CD4-positive, alpha-beta memory T cell (primary cell): ENCODE measurements at regions not wholly inside any gene's neighbourhood (a gene's known extent, or its start where the extent isn't known, plus 50 kb on each side); places are given as distances from the start of the nearest gene placed in this dataset.

ENCODE experiments used
- CTCF ChIA-PET: fragments of 350-600 bp; sonication (Branson Sonifier 250); formaldehyde crosslinking; loops from one replicate; lab custom pipeline; 2021; ENCODE audit warnings: inconsistent platforms; ENCODE audit not compliant: partially characterized antibody; lab: Charles Lee
- POLR2A ChIA-PET: fragments of 350-600 bp; sonication (Branson Sonifier 250); formaldehyde crosslinking; loops from one replicate; lab custom pipeline; 2021; ENCODE audit not compliant: partially characterized antibody; lab: Charles Lee
- DNase-seq, 5 donors: peaks; one replicate each; pipeline versions ENCODE4 v3.0.0 to v3.0.0-alpha.2; 2020 to 2022; ENCODE audit warnings: mixed read lengths in 1 of 5
- H3K27ac ChIP-seq: one replicate; pipeline ENCODE4 v1.7.0; 2013; ENCODE audit warnings: low read depth, low read length
- H3K27me3 ChIP-seq: 2 replicates; pipeline ENCODE4 v1.7.0; 2013; ENCODE audit warnings: mild to moderate bottlenecking, low read length, moderate library complexity; ENCODE audit not compliant: insufficient read depth
- H3K36me3 ChIP-seq: 2 replicates; pipeline ENCODE4 v1.7.0; 2013; ENCODE audit warnings: mild to moderate bottlenecking, low read length, moderate library complexity; ENCODE audit not compliant: insufficient read depth
- H3K4me1 ChIP-seq: 2 replicates; pipeline ENCODE4 v1.7.0; 2013; ENCODE audit warnings: mild to moderate bottlenecking, low read length, moderate library complexity; ENCODE audit not compliant: insufficient read depth
- H3K4me3 ChIP-seq, 2 donors: one replicate each; pipeline ENCODE4 v1.7.0; 2013; ENCODE audit warnings: low read length in 2 of 2, mild to moderate bottlenecking in 1 of 2
- H3K9me3 ChIP-seq, 2 donors: one replicate each; pipeline ENCODE4 v1.7.0; 2013; ENCODE audit warnings: low read length in 2 of 2, control low read depth in 1 of 2; ENCODE audit not compliant: control insufficient read depth in 1 of 2
- H3K27ac Mint-ChIP-seq, 7 donors: one replicate each; pipeline ENCODE4 v1.8.0; 2020 to 2021; ENCODE audit warnings: mixed read lengths in 7 of 7, mild to moderate bottlenecking in 6 of 7, inconsistent platforms in 3 of 7, moderate library complexity in 3 of 7
- H3K27me3 Mint-ChIP-seq, 2 donors: one replicate each; pipeline ENCODE4 v1.8.0; 2020 to 2021; ENCODE audit warnings: mixed read lengths in 2 of 2
- H3K36me3 Mint-ChIP-seq, 2 donors: one replicate each; pipeline ENCODE4 v1.8.0; 2020 to 2021; ENCODE audit warnings: mixed read lengths in 2 of 2, inconsistent platforms in 1 of 2, mild to moderate bottlenecking in 1 of 2
- H3K4me1 Mint-ChIP-seq, 4 donors: one replicate each; pipeline ENCODE4 v1.8.0; 2020 to 2021; ENCODE audit warnings: mixed read lengths in 4 of 4, mild to moderate bottlenecking in 1 of 4
- H3K4me3 Mint-ChIP-seq, 8 donors: one replicate each; pipeline ENCODE4 v1.8.0; 2020 to 2021; ENCODE audit warnings: mixed read lengths in 8 of 8, mild to moderate bottlenecking in 7 of 8, moderate library complexity in 6 of 8, inconsistent platforms in 3 of 8
- H3K9me3 Mint-ChIP-seq, 8 donors: one replicate each; pipeline ENCODE4 v1.8.0; 2020 to 2021; ENCODE audit warnings: mixed read lengths in 8 of 8, mild to moderate bottlenecking in 5 of 8, inconsistent platforms in 3 of 8, moderate library complexity in 1 of 8
- intact Hi-C: fragments of 100-400 bp; cut with micrococcal nuclease; formaldehyde crosslinking; loops from one replicate; pipeline ENCODE4 v1.15.1; 2023

DNA sequence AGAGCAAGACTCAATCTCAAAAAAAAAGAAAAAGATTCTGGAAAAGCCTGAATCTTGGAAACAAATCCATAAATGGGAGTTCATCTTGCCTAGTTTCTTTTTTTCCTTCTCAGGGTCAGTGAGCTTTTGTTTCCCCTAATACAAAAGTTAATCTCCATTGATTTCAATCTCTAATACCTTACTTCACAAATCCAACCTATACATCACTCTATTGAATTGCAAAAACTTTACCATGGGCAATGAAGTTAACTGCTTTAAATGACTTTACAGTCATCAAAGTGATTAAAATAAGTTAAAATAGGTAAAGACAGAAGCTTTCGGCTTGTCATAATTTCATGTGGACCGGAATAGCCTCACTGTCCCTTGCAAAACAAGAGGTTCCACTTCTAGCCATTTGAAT, 1012.7 kb upstream of the SEL1L start:
- intact Hi-C loops = no loop called here
- Histone ChIP-seq H3K4me1 (no peaks in the 10 kb centered on the region), H3K36me3 (no peaks in the 10 kb centered on the region), H3K27me3 (no peaks in the 10 kb centered on the region), H3K9me3 (no peaks in the 10 kb centered on the region), H3K4me3 (no peak overlapping the region), H3K27ac (no peak overlapping the region)
- Mint-ChIP-seq H3K27ac (no peak overlapping the region), H3K36me3 (no peaks in the 10 kb centered on the region), H3K4me1 (no peaks in the 10 kb centered on the region), H3K27me3 (no peaks in the 10 kb centered on the region), H3K4me3 (no peak overlapping the region), H3K9me3 (peaks cover 0 to 31% (median 14%) of the 10 kb centered on the region in 8 donors)
- no peak for DNase-seq
- ChIA-PET POLR2A (no interaction called here), CTCF (no interaction called here)

DNA sequence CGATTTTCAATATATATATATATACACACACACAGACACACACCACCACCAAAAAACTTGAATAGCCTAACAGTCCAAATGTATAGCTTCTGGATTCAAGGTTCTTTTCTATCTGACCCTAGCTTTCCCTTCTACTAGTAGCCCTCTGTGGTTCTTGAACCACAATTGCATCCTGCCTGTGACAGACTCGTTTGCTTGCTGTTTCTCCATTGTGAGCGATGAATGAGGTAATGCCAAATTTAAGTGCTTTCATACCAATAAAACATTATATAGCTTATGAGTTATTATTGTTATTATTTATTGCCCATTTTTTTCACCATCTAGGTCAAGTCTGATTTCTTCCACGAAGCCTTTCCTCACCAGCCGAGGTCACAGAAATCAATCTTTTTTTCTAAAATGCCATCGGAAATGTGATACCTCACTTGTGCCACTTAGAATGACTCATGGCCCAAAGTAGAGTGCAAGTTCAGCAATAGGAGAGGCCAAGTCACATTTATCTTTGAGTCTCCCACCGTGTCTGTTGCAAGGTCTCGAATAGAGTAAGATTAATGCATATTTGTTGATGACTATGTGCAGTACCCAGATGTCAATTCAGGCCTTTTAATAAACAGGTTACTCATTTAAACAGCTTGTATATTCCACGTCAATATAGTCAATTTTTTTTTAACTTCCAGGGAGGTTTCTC, 1015.8 kb upstream of the SEL1L start:
- no peaks in the 10 kb centered on the region for H3K27me3 Mint-ChIP-seq
- Histone ChIP-seq H3K4me3 (no peak overlapping the region), H3K27me3 (no peaks in the 10 kb centered on the region), H3K27ac (no peak overlapping the region), H3K4me1 (no peaks in the 10 kb centered on the region), H3K36me3 (no peaks in the 10 kb centered on the region), H3K9me3 (no peaks in the 10 kb centered on the region)
- no peaks in the 10 kb centered on the region for H3K4me1 Mint-ChIP-seq
- H3K9me3 Mint-ChIP-seq = peaks cover 0 to 15% (median 13%) of the 10 kb centered on the region in 8 donors
- no peak for DNase-seq
- H3K27ac Mint-ChIP-seq = no peak overlapping the region
- POLR2A ChIA-PET = no interaction called here
- CTCF ChIA-PET = no interaction called here
- intact Hi-C loops = no loop called here
- H3K4me3 Mint-ChIP-seq = no peak overlapping the region
- H3K36me3 Mint-ChIP-seq = no peaks in the 10 kb centered on the region

DNA sequence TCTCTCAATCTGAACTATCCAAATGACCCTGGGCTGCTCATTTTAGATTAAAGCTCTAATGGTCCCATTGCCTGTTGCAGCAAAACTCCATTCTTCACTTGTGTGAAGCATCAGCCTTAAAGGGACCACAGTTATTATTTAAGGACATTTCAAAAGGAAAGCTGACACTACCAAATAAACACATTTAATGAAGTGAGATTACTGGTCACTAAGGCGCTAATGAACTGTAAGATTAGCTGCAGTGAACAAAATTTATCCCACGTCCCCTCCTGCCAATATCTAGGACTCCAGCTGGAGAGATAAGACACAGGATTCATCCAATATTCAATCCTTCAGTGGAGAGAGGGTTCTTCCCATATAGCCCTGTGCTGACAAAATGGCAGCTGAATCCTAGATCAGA, 1029.2 kb upstream of the SEL1L start:
- H3K36me3 ChIP-seq = no peaks in the 10 kb centered on the region
- intact Hi-C loops = no loop called here
- Mint-ChIP-seq H3K4me3 (no peak overlapping the region), H3K27ac (no peak overlapping the region), H3K27me3 (no peaks in the 10 kb centered on the region), H3K36me3 (no peaks in the 10 kb centered on the region), H3K9me3 (peaks cover 0 to 26% (median 8%) of the 10 kb centered on the region in 8 donors), H3K4me1 (no peaks in the 10 kb centered on the region)
- no peaks in the 10 kb centered on the region for H3K4me1 ChIP-seq
- no peaks in the 10 kb centered on the region for H3K9me3 ChIP-seq
- no peaks in the 10 kb centered on the region for H3K27me3 ChIP-seq
- H3K27ac ChIP-seq = no peak overlapping the region
- DNase-seq = no peak
- no peak overlapping the region for H3K4me3 ChIP-seq
- CTCF ChIA-PET = no interaction called here
- POLR2A ChIA-PET = no interaction called here

DNA sequence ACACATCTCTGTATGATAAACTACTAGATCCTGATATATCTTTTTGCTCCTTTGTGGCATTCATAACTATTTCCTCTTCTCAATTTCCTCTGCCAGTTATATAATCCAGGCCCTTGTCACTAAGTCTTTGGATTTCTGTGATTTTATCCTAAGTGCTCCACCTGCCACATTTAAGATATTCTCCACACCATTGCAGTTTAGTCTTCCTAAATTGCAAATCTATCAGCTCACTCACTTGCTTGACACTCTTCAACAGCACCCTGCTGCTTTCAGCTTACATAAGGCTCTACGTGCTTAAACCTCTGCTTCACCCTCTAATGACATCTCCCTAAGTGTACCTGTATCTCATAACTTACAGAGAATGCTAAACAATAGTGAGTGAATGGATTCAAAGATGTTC, 1032.2 kb upstream of the SEL1L start:
- intact Hi-C loops = no loop called here
- Mint-ChIP-seq H3K4me3 (no peak overlapping the region), H3K36me3 (no peaks in the 10 kb centered on the region), H3K27me3 (no peaks in the 10 kb centered on the region), H3K4me1 (no peaks in the 10 kb centered on the region), H3K27ac (no peak overlapping the region), H3K9me3 (peaks cover 0 to 24% (median 12%) of the 10 kb centered on the region in 8 donors)
- H3K4me1 ChIP-seq = no peaks in the 10 kb centered on the region
- H3K4me3 ChIP-seq = no peak overlapping the region
- DNase-seq = no peak
- CTCF ChIA-PET = no interaction called here
- no peak overlapping the region for H3K27ac ChIP-seq
- POLR2A ChIA-PET = no interaction called here
- H3K9me3 ChIP-seq = no peaks in the 10 kb centered on the region
- no peaks in the 10 kb centered on the region for H3K27me3 ChIP-seq
- H3K36me3 ChIP-seq = no peaks in the 10 kb centered on the region

DNA sequence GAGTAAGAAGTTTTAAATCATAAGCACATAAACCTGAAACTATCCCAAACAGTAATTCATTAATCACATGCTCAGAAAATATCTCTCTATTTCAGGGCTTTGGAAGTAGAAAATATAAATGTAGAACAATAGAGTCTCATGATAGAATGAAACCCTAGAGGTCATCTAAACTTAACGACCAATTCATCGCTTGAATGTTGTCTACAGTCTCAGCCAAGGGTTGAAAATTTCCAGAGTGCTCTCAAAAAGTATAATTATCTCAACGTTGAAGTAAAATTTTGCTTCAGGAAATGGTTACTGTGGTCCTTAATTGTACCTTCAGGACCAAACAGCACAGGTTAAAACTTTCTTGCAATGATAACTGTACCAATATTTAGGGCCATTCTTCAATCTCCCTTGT, 1053.6 kb upstream of the SEL1L start:
- H3K4me3 Mint-ChIP-seq = no peak overlapping the region
- no peaks in the 10 kb centered on the region for H3K27me3 ChIP-seq
- no peak overlapping the region for H3K27ac Mint-ChIP-seq
- no peaks in the 10 kb centered on the region for H3K4me1 ChIP-seq
- H3K36me3 Mint-ChIP-seq = no peaks in the 10 kb centered on the region
- H3K36me3 ChIP-seq = no peaks in the 10 kb centered on the region
- ChIA-PET POLR2A (no interaction called here), CTCF (no interaction called here)
- H3K4me3 ChIP-seq = no peak overlapping the region
- H3K9me3 ChIP-seq = no peaks in the 10 kb centered on the region
- no peak for DNase-seq
- no peak overlapping the region for H3K27ac ChIP-seq
- no peaks in the 10 kb centered on the region for H3K27me3 Mint-ChIP-seq
- intact Hi-C loops = no loop called here
- no peaks in the 10 kb centered on the region for H3K4me1 Mint-ChIP-seq
- H3K9me3 Mint-ChIP-seq = peaks cover 0 to 19% (median 10%) of the 10 kb centered on the region in 8 donors

DNA sequence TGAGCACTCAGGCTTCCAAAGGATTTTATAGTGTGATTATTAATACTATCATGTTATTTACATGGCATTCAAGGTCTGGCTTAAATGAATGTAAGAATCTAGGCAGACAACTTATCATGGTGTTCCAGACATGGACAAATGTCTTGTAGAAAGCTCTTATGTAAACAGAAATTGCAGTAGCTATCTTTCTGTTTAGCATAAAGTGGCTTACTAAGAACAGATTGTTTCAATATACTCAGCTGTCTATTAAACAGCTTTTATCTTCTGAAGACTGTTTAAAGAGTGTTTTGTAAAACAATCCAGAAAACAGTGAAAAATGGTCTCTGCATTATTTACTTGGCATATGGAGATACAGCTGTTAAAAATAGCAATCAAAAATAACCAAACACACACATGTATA, 1061.8 kb upstream of the SEL1L start:
- Mint-ChIP-seq H3K4me1 (no peaks in the 10 kb centered on the region), H3K36me3 (no peaks in the 10 kb centered on the region), H3K27ac (no peak overlapping the region), H3K27me3 (no peaks in the 10 kb centered on the region), H3K4me3 (no peak overlapping the region), H3K9me3 (peaks cover 0 to 18% (median 10%) of the 10 kb centered on the region in 8 donors)
- Histone ChIP-seq H3K9me3 (no peaks in the 10 kb centered on the region), H3K36me3 (no peaks in the 10 kb centered on the region), H3K4me3 (no peak overlapping the region), H3K4me1 (no peaks in the 10 kb centered on the region), H3K27ac (no peak overlapping the region), H3K27me3 (no peaks in the 10 kb centered on the region)
- POLR2A ChIA-PET = no interaction called here
- DNase-seq = no peak
- CTCF ChIA-PET = no interaction called here
- intact Hi-C loops = no loop called here

DNA sequence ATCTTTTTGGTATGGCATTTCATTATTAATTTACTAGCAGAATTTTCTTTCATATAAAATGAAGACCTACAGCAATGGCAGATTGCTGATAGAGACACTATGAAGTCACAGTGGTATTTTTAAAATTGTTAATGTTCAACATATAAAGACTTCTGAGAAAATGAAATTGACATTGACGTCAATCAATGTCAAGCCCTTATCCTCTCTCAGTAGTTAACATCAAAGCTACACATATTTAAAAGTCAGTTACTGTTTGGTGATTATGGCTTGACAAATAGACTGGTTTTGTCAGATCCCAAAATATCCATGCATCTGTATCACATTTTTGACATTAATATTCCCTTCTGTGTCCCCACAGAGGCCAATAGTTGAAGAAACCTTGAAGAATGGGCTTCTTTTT, 1069.1 kb upstream of the SEL1L start:
- CTCF ChIA-PET = no interaction called here
- no peaks in the 10 kb centered on the region for H3K4me1 ChIP-seq
- H3K4me1 Mint-ChIP-seq = no peaks in the 10 kb centered on the region
- intact Hi-C loops = no loop called here
- no peaks in the 10 kb centered on the region for H3K9me3 ChIP-seq
- no peak overlapping the region for H3K4me3 Mint-ChIP-seq
- no peak overlapping the region for H3K27ac ChIP-seq
- H3K27me3 ChIP-seq = no peaks in the 10 kb centered on the region
- no peak overlapping the region for H3K4me3 ChIP-seq
- peaks cover 0 to 17% (median 4%) of the 10 kb centered on the region in 8 donors for H3K9me3 Mint-ChIP-seq
- POLR2A ChIA-PET = no interaction called here
- H3K36me3 ChIP-seq = no peaks in the 10 kb centered on the region
- H3K36me3 Mint-ChIP-seq = no peaks in the 10 kb centered on the region
- no peaks in the 10 kb centered on the region for H3K27me3 Mint-ChIP-seq
- no peak for DNase-seq
- H3K27ac Mint-ChIP-seq = no peak overlapping the region

DNA sequence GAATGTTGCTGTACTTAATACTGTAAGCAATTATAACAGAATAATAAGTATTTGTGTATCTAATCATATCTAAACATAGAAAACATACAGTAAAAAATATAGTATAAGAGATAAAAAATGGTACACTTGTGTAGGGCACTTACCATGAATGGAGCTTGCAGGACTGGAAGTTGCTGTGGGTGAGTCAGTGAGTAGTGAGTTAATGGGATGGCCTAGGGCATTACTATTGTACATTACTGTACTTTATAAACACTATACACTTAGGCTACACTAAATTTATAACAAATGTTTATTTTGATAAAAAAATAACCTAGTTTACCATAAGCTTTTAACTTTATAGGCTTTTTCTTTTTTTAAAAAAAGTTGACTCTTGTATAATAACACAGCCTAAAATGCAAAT, 1071.2 kb upstream of the SEL1L start:
- DNase-seq = no peak
- intact Hi-C loops = no loop called here
- H3K9me3 ChIP-seq = no peaks in the 10 kb centered on the region
- H3K27me3 ChIP-seq = no peaks in the 10 kb centered on the region
- H3K4me3 ChIP-seq = no peak overlapping the region
- Mint-ChIP-seq H3K9me3 (peaks cover 0 to 11% (median 5%) of the 10 kb centered on the region in 8 donors), H3K27ac (no peak overlapping the region), H3K4me3 (no peak overlapping the region), H3K36me3 (no peaks in the 10 kb centered on the region), H3K27me3 (no peaks in the 10 kb centered on the region), H3K4me1 (no peaks in the 10 kb centered on the region)
- ChIA-PET CTCF (no interaction called here), POLR2A (no interaction called here)
- no peaks in the 10 kb centered on the region for H3K36me3 ChIP-seq
- no peak overlapping the region for H3K27ac ChIP-seq
- no peaks in the 10 kb centered on the region for H3K4me1 ChIP-seq
